Testis (tissue), 2 donors: ENCODE measurements at regions not wholly inside any gene's neighbourhood (a gene's known extent, or its start where the extent isn't known, plus 50 kb on each side); places are given as distances from the start of the nearest gene placed in this dataset.

Source experiments
- DNase-seq: peaks from one replicate; pipeline ENCODE4 v3.0.0-alpha.2; 2019
- H3K27ac ChIP-seq, 2 donors: fragments of 200-600 bp; sonication (generic); one replicate each; pipeline ENCODE4 v1.5.1; 2019
- H3K27me3 ChIP-seq: fragments of 200-600 bp; sonication (generic); one replicate; pipeline ENCODE4 v1.5.1; 2019
- H3K36me3 ChIP-seq: fragments of 200-600 bp; sonication (generic); one replicate; pipeline ENCODE4 v1.5.1; 2017; ENCODE audit warnings: low read depth; ENCODE audit errors: missing control alignments
- H3K4me1 ChIP-seq: fragments of 200-600 bp; sonication (generic); one replicate; pipeline ENCODE4 v1.5.1; 2019
- H3K4me3 ChIP-seq, 2 donors: fragments of 200-600 bp; sonication (generic); one replicate each; pipeline ENCODE4 v1.5.1; 2017 to 2019
- H3K9me3 ChIP-seq: fragments of 200-600 bp; sonication (generic); one replicate; pipeline ENCODE4 v1.5.1; 2017
- CTCF ChIP-seq, 3 experiments: fragments of 450-650 bp in 2 of 3; fragments of 200-600 bp in 1 of 3; sonication (generic) in 1 of 3; IDR thresholded peaks; one replicate each; pipeline ENCODE4 v1.5.1; 2016 to 2019; ENCODE audit warnings: antibody characterized with exemption in 3 of 3, mild to moderate bottlenecking in 2 of 3, moderate library complexity in 1 of 3
- POLR2A ChIP-seq: fragments of 450-650 bp; IDR thresholded peaks from one replicate; pipeline ENCODE4 v1.6.1; 2017; ENCODE audit warnings: antibody characterized with exemption, mild to moderate bottlenecking, moderate library complexity
- whole genome bisulfite sequencing, 2 donors: methylation state at CpG; one replicate each; pipeline ENCODE4 v1.1.5; 2018; 5-methylcytosine and 5-hydroxymethylcytosine counted together
- intact Hi-C: fragments of 100-400 bp; cut with DNase I; formaldehyde crosslinking; loops from one replicate; pipeline ENCODE4 v1.15.1; 2023; ENCODE audit warnings: low total_unique reads

- H3K36me3 ChIP-seq = no peaks in the 10 kb centered on the region
- no peaks in the 10 kb centered on the region for H3K27me3 ChIP-seq
- TF ChIP-seq CTCF (IDR thresholded peaks at IDR 0.05) (no peak), POLR2A (no peak)
- no peak overlapping the region for H3K4me3 ChIP-seq
- 90 to 100% methylated on average over 1 to 2 of the region's 2 CpGs for WGBS, 2 donors
- no peaks in the 10 kb centered on the region for H3K9me3 ChIP-seq
- no peak overlapping the region for H3K27ac ChIP-seq
- no peaks in the 10 kb centered on the region for H3K4me1 ChIP-seq
- intact Hi-C loops = no loop called here
- no peak for DNase-seq
These were observed 149.8 kb downstream of the ACTR3 start for GRCh38 chr2:114039677-114040076.

GRCh38 chr2:114040826-114041225 is 150.9 kb downstream of the ACTR3 start:
- Histone ChIP-seq H3K4me1 (no peaks in the 10 kb centered on the region), H3K36me3 (no peaks in the 10 kb centered on the region), H3K9me3 (no peaks in the 10 kb centered on the region), H3K4me3 (no peak overlapping the region), H3K27me3 (no peaks in the 10 kb centered on the region), H3K27ac (no peak overlapping the region)
- no peak for TF ChIP-seq POLR2A
- no peak for TF ChIP-seq CTCF (IDR thresholded peaks at IDR 0.05)
- intact Hi-C loops = no loop called here
- peak; percentile 42 for DNase-seq
- WGBS, 2 donors = 45 to 54% methylated on average over 7 of the region's 7 CpGs

GRCh38 chr2:114044985-114045384 is 155.1 kb downstream of the ACTR3 start:
- Histone ChIP-seq H3K36me3 (no peaks in the 10 kb centered on the region), H3K4me3 (no peak overlapping the region), H3K4me1 (no peaks in the 10 kb centered on the region), H3K27ac (no peak overlapping the region), H3K27me3 (no peaks in the 10 kb centered on the region), H3K9me3 (no peaks in the 10 kb centered on the region)
- DNase-seq = no peak
- TF ChIP-seq POLR2A (no peak), CTCF (IDR thresholded peaks at IDR 0.05) (no peak)
- intact Hi-C loops = no loop called here
- 92 to 93% methylated on average over 5 of the region's 5 CpGs for WGBS, 2 donors

GRCh38 chr2:114046373-114046772 is 156.5 kb downstream of the ACTR3 start:
- no peaks in the 10 kb centered on the region for H3K27me3 ChIP-seq
- TF ChIP-seq CTCF (IDR thresholded peaks at IDR 0.05) = no peak
- no peak for TF ChIP-seq POLR2A
- 89 to 95% methylated on average over 5 of the region's 5 CpGs for WGBS, 2 donors
- no peaks in the 10 kb centered on the region for H3K9me3 ChIP-seq
- H3K4me3 ChIP-seq = no peak overlapping the region
- no peak overlapping the region for H3K27ac ChIP-seq
- H3K4me1 ChIP-seq = no peaks in the 10 kb centered on the region
- intact Hi-C loops = no loop called here
- DNase-seq = no peak
- no peaks in the 10 kb centered on the region for H3K36me3 ChIP-seq

GRCh38 chr2:114046866-114047435 is 157.1 kb downstream of the ACTR3 start:
- Histone ChIP-seq H3K9me3 (no peaks in the 10 kb centered on the region), H3K4me1 (no peaks in the 10 kb centered on the region), H3K36me3 (no peaks in the 10 kb centered on the region), H3K27me3 (no peaks in the 10 kb centered on the region), H3K27ac (no peak overlapping the region), H3K4me3 (no peak overlapping the region)
- TF ChIP-seq POLR2A (no peak), CTCF (IDR thresholded peaks at IDR 0.05) (no peak)
- WGBS, 2 donors = 52 to 59% methylated on average over 3 of the region's 3 CpGs
- no peak for DNase-seq
- intact Hi-C loops = no loop called here
